Kidney (tissue), 13 donors: ENCODE measurements at regions not wholly inside any gene's neighbourhood (a gene's known extent, or its start where the extent isn't known, plus 50 kb on each side); places are given as distances from the start of the nearest gene placed in this dataset.

Experiments
- DNase-seq, 5 donors: peaks; one replicate each; pipeline ENCODE4 v3.0.0-alpha.2; 2013 to 2020
- FAIRE-seq: peaks from 2 replicates; lab custom pipeline; 2012; peaks lifted over from hg19 to GRCh38; lab: Jason Lieb, UNC
- H3K27ac ChIP-seq, 2 donors: one replicate each; pipeline ENCODE4 v1.7.0; 2013; ENCODE audit warnings: low read depth in 2 of 2, low read length in 2 of 2, inconsistent platforms in 1 of 2
- H3K27me3 ChIP-seq: one replicate; pipeline ENCODE4 v1.7.1; 2013; ENCODE audit warnings: low read length, inconsistent platforms; ENCODE audit not compliant: control insufficient read depth, insufficient read depth
- H3K36me3 ChIP-seq, 3 donors: one replicate each; pipeline versions ENCODE4 v1.7.0 to v1.7.1; 2013; ENCODE audit warnings: low read length in 3 of 3, control low read depth in 1 of 3, inconsistent platforms in 1 of 3; ENCODE audit not compliant: insufficient read depth in 3 of 3, control insufficient read depth in 2 of 3
- H3K4me1 ChIP-seq, 3 donors: one replicate each; pipeline versions ENCODE4 v1.7.0 to v1.7.1; 2013; ENCODE audit warnings: low read length in 3 of 3, inconsistent platforms in 1 of 3, low read depth in 1 of 3; ENCODE audit not compliant: control insufficient read depth in 2 of 3, insufficient read depth in 2 of 3
- H3K4me3 ChIP-seq, 3 donors: one replicate each; pipeline versions ENCODE4 v1.7.0 to v1.8.1; 2013; ENCODE audit warnings: low read length in 3 of 3, control low read depth in 1 of 3, inconsistent platforms in 1 of 3
- H3K9ac ChIP-seq, 3 donors: one replicate each; pipeline versions ENCODE4 v1.7.0 to v1.7.1; 2013; ENCODE audit warnings: low read length in 3 of 3, control low read depth in 1 of 3, inconsistent platforms in 1 of 3
- H3K9me3 ChIP-seq, 3 donors: one replicate each; pipeline versions ENCODE4 v1.7.0 to v1.7.1; 2013; ENCODE audit warnings: low read length in 3 of 3, control low read depth in 1 of 3, inconsistent platforms in 1 of 3; ENCODE audit not compliant: control insufficient read depth in 2 of 3, insufficient read depth in 1 of 3
- intact Hi-C: fragments of 100-400 bp; cut with DNase I; formaldehyde crosslinking; loops from one replicate; pipeline ENCODE4 v1.11.1; 2022
- TF ChIP-seq, protein P1 (sequence below): IDR thresholded peaks from 3 replicates; pipeline ENCODE4 v1.5.1; 2012; ENCODE audit warnings: mild to moderate bottlenecking, moderate library complexity, borderline replicate concordance; ENCODE audit not compliant: insufficient read depth; ENCODE audit errors: extremely low read depth
- donor health status: control.
- donor health status: control.
- donor health status: control.
- donor health status: control.
- donor health status: control.
- donor health status: DM: yes; HTN: yes; CAD: no.
- donor health status: Normal renal cell carcinoma (clear cell type).

DNA sequence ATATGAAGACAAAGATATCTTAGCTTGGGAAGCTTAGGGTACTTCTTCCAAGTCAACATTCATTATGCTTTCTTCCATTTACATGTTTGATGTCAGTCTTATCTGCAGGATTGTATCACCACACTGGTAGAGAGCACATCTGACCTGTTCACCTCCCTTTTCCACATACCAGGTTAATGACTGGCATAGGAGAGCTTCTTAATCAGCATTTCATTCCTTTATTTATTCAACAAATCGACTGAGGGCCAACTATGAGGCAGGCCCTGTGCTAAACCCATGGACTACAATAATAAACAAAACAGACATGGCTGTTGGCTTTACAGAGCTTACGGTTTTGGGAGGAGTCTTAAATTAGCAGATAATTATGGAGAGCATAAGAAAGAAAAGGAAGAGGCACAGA, 378.1 kb upstream of the CDH11 start:
- Histone ChIP-seq H3K4me1 (no peaks in the 10 kb centered on the region), H3K4me3 (no peak overlapping the region), H3K27me3 (no peaks in the 10 kb centered on the region), H3K27ac (no peak overlapping the region), H3K9ac (no peak overlapping the region), H3K9me3 (no peaks in the 10 kb centered on the region), H3K36me3 (no peaks in the 10 kb centered on the region)
- TF ChIP-seq, protein P1, sequence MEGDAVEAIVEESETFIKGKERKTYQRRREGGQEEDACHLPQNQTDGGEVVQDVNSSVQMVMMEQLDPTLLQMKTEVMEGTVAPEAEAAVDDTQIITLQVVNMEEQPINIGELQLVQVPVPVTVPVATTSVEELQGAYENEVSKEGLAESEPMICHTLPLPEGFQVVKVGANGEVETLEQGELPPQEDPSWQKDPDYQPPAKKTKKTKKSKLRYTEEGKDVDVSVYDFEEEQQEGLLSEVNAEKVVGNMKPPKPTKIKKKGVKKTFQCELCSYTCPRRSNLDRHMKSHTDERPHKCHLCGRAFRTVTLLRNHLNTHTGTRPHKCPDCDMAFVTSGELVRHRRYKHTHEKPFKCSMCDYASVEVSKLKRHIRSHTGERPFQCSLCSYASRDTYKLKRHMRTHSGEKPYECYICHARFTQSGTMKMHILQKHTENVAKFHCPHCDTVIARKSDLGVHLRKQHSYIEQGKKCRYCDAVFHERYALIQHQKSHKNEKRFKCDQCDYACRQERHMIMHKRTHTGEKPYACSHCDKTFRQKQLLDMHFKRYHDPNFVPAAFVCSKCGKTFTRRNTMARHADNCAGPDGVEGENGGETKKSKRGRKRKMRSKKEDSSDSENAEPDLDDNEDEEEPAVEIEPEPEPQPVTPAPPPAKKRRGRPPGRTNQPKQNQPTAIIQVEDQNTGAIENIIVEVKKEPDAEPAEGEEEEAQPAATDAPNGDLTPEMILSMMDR, result no peak
- DNase-seq, result no peak
- FAIRE-seq, result no peak
- intact Hi-C loops, result no loop called here

DNA sequence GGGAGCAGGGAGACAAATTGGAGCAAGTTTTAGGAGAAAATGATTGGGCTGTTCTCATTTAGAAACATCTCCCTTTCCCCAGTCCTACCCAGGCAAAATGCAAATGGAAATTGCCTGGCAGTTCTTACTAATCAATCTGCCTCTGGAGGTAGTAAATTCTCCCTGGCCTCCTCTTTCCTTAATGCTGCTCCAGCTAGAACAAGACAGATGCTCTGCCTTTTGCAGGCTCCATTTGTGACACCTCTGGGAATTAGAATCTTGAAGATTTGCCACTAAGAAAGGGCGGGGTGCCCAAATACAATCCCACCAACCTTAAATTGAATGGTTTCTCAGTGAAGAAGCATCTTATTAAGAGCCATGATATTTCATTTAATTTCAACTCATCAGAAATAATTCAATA, 377.7 kb upstream of the CDH11 start:
- Histone ChIP-seq H3K4me3 (no peak overlapping the region), H3K27ac (no peak overlapping the region), H3K4me1 (no peaks in the 10 kb centered on the region), H3K9ac (no peak overlapping the region), H3K36me3 (no peaks in the 10 kb centered on the region), H3K27me3 (no peaks in the 10 kb centered on the region), H3K9me3 (no peaks in the 10 kb centered on the region)
- TF ChIP-seq, protein P1, result no peak
- DNase-seq (no peak), FAIRE-seq (no peak)
- intact Hi-C loops, result no loop called here

DNA sequence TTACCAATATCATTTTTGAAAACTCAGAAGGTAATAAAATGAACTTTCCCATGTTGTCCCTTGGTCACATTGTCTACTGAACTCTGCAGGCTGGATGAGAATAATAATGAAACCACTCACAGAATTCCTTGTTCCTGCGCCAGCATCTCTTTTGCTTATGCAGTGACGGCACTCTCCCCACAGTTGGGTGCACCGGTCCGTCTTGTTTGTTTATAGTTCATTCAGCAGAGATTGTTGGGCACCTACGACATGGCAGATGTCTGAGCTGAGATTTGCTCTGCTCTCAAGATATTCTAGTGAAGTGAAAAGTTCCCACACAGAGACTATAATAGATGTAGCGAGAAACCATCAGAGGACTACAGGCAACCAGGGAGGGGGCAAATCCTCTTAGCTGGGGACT, 375.7 kb upstream of the CDH11 start:
- FAIRE-seq (no peak), DNase-seq (no peak)
- H3K36me3 ChIP-seq, result no peaks in the 10 kb centered on the region
- H3K4me3 ChIP-seq, result no peak overlapping the region
- H3K9ac ChIP-seq, result no peak overlapping the region
- intact Hi-C loops, result no loop called here
- no peaks in the 10 kb centered on the region for H3K27me3 ChIP-seq
- no peaks in the 10 kb centered on the region for H3K9me3 ChIP-seq
- no peaks in the 10 kb centered on the region for H3K4me1 ChIP-seq
- TF ChIP-seq, protein P1, result no peak
- H3K27ac ChIP-seq, result no peak overlapping the region

DNA sequence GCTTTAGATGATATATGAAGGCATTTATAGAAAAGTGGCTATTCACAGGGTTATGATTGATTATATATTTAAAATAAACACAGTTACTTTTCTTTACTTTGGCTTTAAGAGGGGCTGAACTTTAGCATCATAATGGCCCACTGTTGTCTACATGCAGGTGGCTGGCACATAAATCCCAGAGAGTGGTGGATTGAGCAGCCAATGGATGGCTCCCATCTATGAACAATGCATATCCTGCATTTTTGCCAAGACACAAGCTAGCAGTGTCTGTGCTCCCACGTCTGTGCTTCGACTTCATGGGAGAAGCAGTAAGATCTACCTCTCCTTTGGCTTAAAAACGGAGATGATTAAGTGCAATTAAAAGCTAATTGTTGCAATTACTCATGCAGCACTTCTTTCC, 373.2 kb upstream of the CDH11 start:
- TF ChIP-seq, protein P1, result no peak
- Histone ChIP-seq H3K27me3 (no peaks in the 10 kb centered on the region), H3K36me3 (no peaks in the 10 kb centered on the region), H3K4me1 (no peaks in the 10 kb centered on the region), H3K9ac (no peak overlapping the region), H3K27ac (no peak overlapping the region), H3K9me3 (no peaks in the 10 kb centered on the region), H3K4me3 (no peak overlapping the region)
- intact Hi-C loops, result no loop called here
- FAIRE-seq, result no peak
- no peak for DNase-seq
